CD14-positive monocyte (primary cell): ENCODE measurements at regions not wholly inside any gene's neighbourhood (a gene's known extent, or its start where the extent isn't known, plus 50 kb on each side); places are given as distances from the start of the nearest gene placed in this dataset.

ENCODE experiments used
- DNase-seq, 3 donors: peaks; one replicate each; pipeline ENCODE4 v3.0.0-alpha.2; 2011 to 2022
- H2AFZ ChIP-seq: 2 replicates; pipeline ENCODE4 v1.6.0; 2012; ENCODE audit warnings: mild to moderate bottlenecking, low read depth, low read length, inconsistent platforms; ENCODE audit not compliant: insufficient read depth, poor library complexity, severe bottlenecking
- H3K27ac ChIP-seq, 2 donors: 1 replicate in 1 of 2; 2 replicates in 1 of 2; pipeline ENCODE4 v1.5.1; 2012 to 2013; ENCODE audit warnings: low read length in 2 of 2, control low read depth in 1 of 2, inconsistent platforms in 1 of 2, low read depth in 1 of 2, mild to moderate bottlenecking in 1 of 2
- H3K27me3 ChIP-seq, 2 donors: one replicate each; pipeline versions ENCODE4 v1.6.0 to v1.6.1; 2011 to 2013; ENCODE audit warnings: low read length in 2 of 2; ENCODE audit not compliant: control insufficient read depth in 2 of 2, insufficient read depth in 2 of 2
- H3K36me3 ChIP-seq, 2 donors: replicated peaks in 1 of 2; 1 replicate in 1 of 2; 2 replicates in 1 of 2; pipeline versions ENCODE4 v1.5.1 to v1.6.1; 2012 to 2013; ENCODE audit warnings: low read length in 2 of 2, control low read depth in 1 of 2, inconsistent platforms in 1 of 2, mild to moderate bottlenecking in 1 of 2; ENCODE audit not compliant: insufficient read depth in 2 of 2, control insufficient read depth in 1 of 2
- H3K4me1 ChIP-seq, 2 donors: 1 replicate in 1 of 2; 2 replicates in 1 of 2; pipeline versions ENCODE4 v1.5.1 to v1.6.1; 2012 to 2013; ENCODE audit warnings: low read length in 2 of 2, control low read depth in 1 of 2, inconsistent platforms in 1 of 2, mild to moderate bottlenecking in 1 of 2, moderate library complexity in 1 of 2; ENCODE audit not compliant: insufficient read depth in 2 of 2, control insufficient read depth in 1 of 2
- H3K4me2 ChIP-seq: replicated peaks from 2 replicates; pipeline ENCODE3; 2012; ENCODE audit warnings: low read length, moderate library complexity, mild to moderate bottlenecking; ENCODE audit not compliant: poor library complexity, severe bottlenecking; ENCODE audit errors: extremely low read depth
- H3K4me3 ChIP-seq, 3 experiments: fragments of 200-600 bp in 1 of 3; sonication (generic) in 1 of 3; replicated peaks in 1 of 3; 1 replicate in 2 of 3; 2 replicates in 1 of 3; pipeline ENCODE4 v1.5.1; 2011 to 2013; ENCODE audit warnings: low read length in 3 of 3, mild to moderate bottlenecking in 3 of 3, control low read depth in 2 of 3, low read depth in 2 of 3, inconsistent platforms in 1 of 3, moderate library complexity in 1 of 3
- H3K79me2 ChIP-seq: 2 replicates; pipeline ENCODE4 v1.6.0; 2012; ENCODE audit warnings: mild to moderate bottlenecking, control low read depth, inconsistent platforms, low read length, moderate library complexity; ENCODE audit not compliant: insufficient read depth
- H3K9ac ChIP-seq: 2 replicates; pipeline ENCODE4 v1.6.0; 2017; ENCODE audit warnings: low read length, mild to moderate bottlenecking; ENCODE audit not compliant: insufficient read depth, poor library complexity, severe bottlenecking
- H3K9me3 ChIP-seq, 2 donors: replicated peaks in 1 of 2; 1 replicate in 1 of 2; 2 replicates in 1 of 2; pipeline versions ENCODE4 v1.5.1 to v1.6.1; 2012 to 2013; ENCODE audit warnings: low read length in 2 of 2, control low read depth in 1 of 2; ENCODE audit not compliant: control insufficient read depth in 1 of 2, insufficient read depth in 1 of 2
- H4K20me1 ChIP-seq: 2 replicates; pipeline ENCODE4 v1.6.0; 2012; ENCODE audit warnings: mild to moderate bottlenecking, low read length, control low read depth, moderate library complexity; ENCODE audit not compliant: insufficient read depth
- H3K27ac Mint-ChIP-seq, 7 donors: one replicate each; pipeline ENCODE4 v1.8.0; 2020; ENCODE audit warnings: mild to moderate bottlenecking in 7 of 7, mixed read lengths in 7 of 7, moderate library complexity in 6 of 7, inconsistent platforms in 2 of 7
- H3K27me3 Mint-ChIP-seq, 3 donors: one replicate each; pipeline ENCODE4 v1.8.0; 2021 to 2022; ENCODE audit warnings: low read depth in 3 of 3, mild to moderate bottlenecking in 3 of 3, mixed read lengths in 3 of 3, moderate library complexity in 3 of 3, inconsistent platforms in 1 of 3
- H3K36me3 Mint-ChIP-seq, 2 donors: one replicate each; pipeline ENCODE4 v1.8.0; 2020; ENCODE audit warnings: mixed read lengths in 2 of 2, inconsistent platforms in 1 of 2, mild to moderate bottlenecking in 1 of 2
- H3K4me1 Mint-ChIP-seq: one replicate; pipeline ENCODE4 v1.8.0; 2020; ENCODE audit warnings: mild to moderate bottlenecking, mixed read lengths
- H3K4me3 Mint-ChIP-seq, 2 donors: one replicate each; pipeline ENCODE4 v1.8.0; 2020; ENCODE audit warnings: mild to moderate bottlenecking in 2 of 2, mixed read lengths in 2 of 2, moderate library complexity in 1 of 2
- H3K9me3 Mint-ChIP-seq, 7 donors: one replicate each; pipeline ENCODE4 v1.8.0; 2020 to 2022; ENCODE audit warnings: mixed read lengths in 7 of 7, mild to moderate bottlenecking in 6 of 7, moderate library complexity in 6 of 7, inconsistent platforms in 2 of 7
- CTCF ChIP-seq: fragments of 200-600 bp; IDR thresholded peaks from one replicate; pipeline ENCODE4 v1.8.0; 2022; ENCODE audit warnings: antibody characterized with exemption, mild to moderate bottlenecking
- WGBS: methylation state at CpG from one replicate; pipeline ENCODE4 v1.1.5; 2013; ENCODE audit warnings: missing lambda C conversion rate; ENCODE audit not compliant: insufficient coverage; 5-methylcytosine and 5-hydroxymethylcytosine counted together
- intact Hi-C, 2 donors: fragments of 100-400 bp; cut with micrococcal nuclease; formaldehyde crosslinking; loops; one replicate each; pipeline versions ENCODE4 v1.15.0 to v1.15.1; 2023

DNA sequence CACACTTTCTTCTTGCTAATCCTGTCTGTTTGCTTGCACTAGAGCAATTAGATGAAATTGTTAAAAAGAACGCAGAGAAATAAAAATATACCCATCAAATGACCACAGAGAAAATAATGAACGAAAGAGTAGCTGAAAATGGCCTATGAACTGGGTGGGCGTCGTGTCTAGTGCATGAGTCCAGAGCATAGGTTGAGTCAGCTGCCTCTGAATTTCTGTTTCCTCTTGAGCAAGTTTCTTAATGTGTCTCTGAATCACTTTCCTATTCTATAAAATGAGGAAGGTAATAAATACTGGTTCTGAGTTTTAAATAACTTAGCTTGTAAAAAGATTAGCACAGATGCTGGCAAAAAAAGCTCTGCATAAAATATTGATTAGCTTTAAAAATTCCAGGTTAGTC is 75.0 kb downstream of the POM121L12 start:
- no CpG with 5 or more reads among the region's 4 CpGs for WGBS

DNA sequence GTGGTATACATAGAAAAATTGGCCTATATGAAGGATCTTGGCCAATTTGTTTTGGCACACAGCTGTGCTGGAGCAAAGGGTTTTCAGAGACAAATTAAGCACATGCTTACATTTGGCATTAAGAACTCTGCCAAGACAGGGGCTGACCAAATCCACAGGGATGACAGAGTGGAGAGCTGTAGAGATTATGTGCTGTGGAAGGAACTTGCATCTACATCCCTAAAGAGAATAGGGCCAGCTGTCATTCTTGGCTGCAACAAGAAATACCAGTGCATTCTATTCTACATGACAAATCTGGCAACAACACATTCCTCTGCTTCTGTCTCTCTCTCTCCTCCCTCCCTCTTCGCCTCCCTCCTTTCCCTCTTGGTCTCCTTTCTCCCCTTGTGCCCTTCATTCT is 75.6 kb downstream of the POM121L12 start:
- no peaks in the 10 kb centered on the region for H3K36me3 ChIP-seq
- H3K4me3 ChIP-seq, result no peak overlapping the region
- H3K9me3 ChIP-seq, result peaks cover 2 to 9% of the 10 kb centered on the region in 2 donors
- no peak overlapping the region for H3K27ac Mint-ChIP-seq
- H3K9me3 Mint-ChIP-seq, result peaks cover 0 to 5% (median 2%) of the 10 kb centered on the region in 7 donors
- H3K4me1 Mint-ChIP-seq, result no peaks in the 10 kb centered on the region
- H3K4me1 ChIP-seq, result no peaks in the 10 kb centered on the region
- intact Hi-C loops, result no loop called here
- H2AFZ ChIP-seq, result no peak overlapping the region
- TF ChIP-seq CTCF, result no peak
- H3K27ac ChIP-seq, result no peak overlapping the region
- WGBS, result 71% methylated on average over 1 of the region's 1 CpG
- no peaks in the 10 kb centered on the region for H3K79me2 ChIP-seq
- H3K27me3 ChIP-seq, result no peaks in the 10 kb centered on the region
- H3K4me2 ChIP-seq, result no peak overlapping the region
- DNase-seq, result no peak
- no peaks in the 10 kb centered on the region for H3K27me3 Mint-ChIP-seq
- no peak overlapping the region for H3K4me3 Mint-ChIP-seq
- H4K20me1 ChIP-seq, result no peaks in the 10 kb centered on the region
- H3K9ac ChIP-seq, result no peak overlapping the region
- H3K36me3 Mint-ChIP-seq, result no peaks in the 10 kb centered on the region

More for the DNA sequence above, 75.0 kb downstream of the POM121L12 start:
- Histone ChIP-seq H3K79me2 (no peaks in the 10 kb centered on the region), H3K4me1 (no peaks in the 10 kb centered on the region), H2AFZ (no peak overlapping the region), H3K27ac (no peak overlapping the region), H3K4me2 (no peak overlapping the region), H3K27me3 (no peaks in the 10 kb centered on the region), H4K20me1 (no peaks in the 10 kb centered on the region), H3K36me3 (no peaks in the 10 kb centered on the region), H3K9me3 (peaks cover 2 to 9% of the 10 kb centered on the region in 2 donors), H3K9ac (no peak overlapping the region), H3K4me3 (no peak overlapping the region)
- H3K27ac Mint-ChIP-seq, result no peak overlapping the region
- H3K4me3 Mint-ChIP-seq, result no peak overlapping the region
- intact Hi-C loops, result no loop called here
- DNase-seq, result no peak
- no peak for TF ChIP-seq CTCF
- no peaks in the 10 kb centered on the region for H3K36me3 Mint-ChIP-seq
- no peaks in the 10 kb centered on the region for H3K27me3 Mint-ChIP-seq
- H3K4me1 Mint-ChIP-seq, result no peaks in the 10 kb centered on the region
- peaks cover 0 to 5% (median 2%) of the 10 kb centered on the region in 7 donors for H3K9me3 Mint-ChIP-seq
